Left lung (tissue), 4 donors: ENCODE measurements at regions not wholly inside any gene's neighbourhood (a gene's known extent, or its start where the extent isn't known, plus 50 kb on each side); places are given as distances from the start of the nearest gene placed in this dataset.
"Not testable (repeated sequence)": the region's sequence is repeated elsewhere in the genome, so short reads cannot be mapped to it uniquely, and the experiment has no call there.

ENCODE experiments used
- ATAC-seq: fragments of 200-7000 bp; cut with Tn5 transposase; one replicate; pipeline ENCODE4 v1.9.1; 2020; ENCODE audit warnings: moderate library complexity
- DNase-seq, 4 donors: peaks; one replicate each; pipeline ENCODE4 v3.0.0-alpha.2; 2013 to 2020
- H3K27ac ChIP-seq, 2 donors: fragments of 200-600 bp; sonication (generic) in 1 of 2; one replicate each; pipeline versions ENCODE4 v1.5.0 to v1.8.0; 2020 to 2021
- H3K27me3 ChIP-seq, 2 donors: fragments of 200-600 bp; sonication (generic) in 1 of 2; one replicate each; pipeline versions ENCODE4 v1.5.0 to v1.8.0; 2020 to 2021
- H3K36me3 ChIP-seq, 2 donors: fragments of 200-600 bp; sonication (generic) in 1 of 2; one replicate each; pipeline versions ENCODE4 v1.5.0 to v1.8.0; 2020 to 2021
- H3K4me1 ChIP-seq, 2 donors: fragments of 200-600 bp; one replicate each; pipeline ENCODE4 v1.8.0; 2021
- H3K4me3 ChIP-seq, 2 donors: fragments of 200-600 bp; sonication (generic) in 1 of 2; one replicate each; pipeline versions ENCODE4 v1.5.0 to v1.8.0; 2020 to 2021; ENCODE audit warnings: mild to moderate bottlenecking in 1 of 2
- H3K9me3 ChIP-seq, 2 donors: fragments of 200-600 bp; sonication (generic) in 1 of 2; one replicate each; pipeline versions ENCODE4 v1.5.0 to v1.8.0; 2020 to 2021
- intact Hi-C, 2 donors: fragments of 100-400 bp; cut with DNase I; formaldehyde crosslinking; loops; one replicate each; pipeline versions ENCODE4 v1.11.2 to v1.14.2; 2022
- TF ChIP-seq, protein P1 (sequence below), 2 donors: fragments of 200-600 bp; sonication (generic) in 1 of 2; IDR thresholded peaks; one replicate each; pipeline versions ENCODE4 v1.5.0 to v1.8.0; 2021; ENCODE audit warnings: antibody characterized with exemption in 2 of 2
- donor health status: DM: no; HTN: yes; CAD: no.
- donor health status: DM: no; HTN: no; CAD: no.

DNA sequence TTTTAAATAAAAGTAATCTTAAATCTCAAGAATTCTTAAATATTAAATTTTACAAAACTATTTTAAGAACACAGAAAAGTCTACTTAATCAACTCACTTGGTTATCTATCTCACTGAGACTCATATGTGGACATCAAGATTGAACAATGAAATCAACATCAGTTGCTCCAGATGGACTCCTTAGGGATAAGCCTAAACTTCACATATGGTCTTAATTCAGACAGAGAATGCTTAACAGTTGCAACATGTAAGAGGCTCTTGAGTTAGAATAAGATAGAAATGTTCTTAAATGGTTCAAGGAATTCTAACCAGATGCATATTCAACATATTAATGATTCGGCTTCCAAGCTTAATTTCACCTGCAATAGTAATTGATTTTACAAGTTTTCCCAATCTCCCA, 1730.9 kb downstream of the PCDH9 start:
- TF ChIP-seq, protein P1, sequence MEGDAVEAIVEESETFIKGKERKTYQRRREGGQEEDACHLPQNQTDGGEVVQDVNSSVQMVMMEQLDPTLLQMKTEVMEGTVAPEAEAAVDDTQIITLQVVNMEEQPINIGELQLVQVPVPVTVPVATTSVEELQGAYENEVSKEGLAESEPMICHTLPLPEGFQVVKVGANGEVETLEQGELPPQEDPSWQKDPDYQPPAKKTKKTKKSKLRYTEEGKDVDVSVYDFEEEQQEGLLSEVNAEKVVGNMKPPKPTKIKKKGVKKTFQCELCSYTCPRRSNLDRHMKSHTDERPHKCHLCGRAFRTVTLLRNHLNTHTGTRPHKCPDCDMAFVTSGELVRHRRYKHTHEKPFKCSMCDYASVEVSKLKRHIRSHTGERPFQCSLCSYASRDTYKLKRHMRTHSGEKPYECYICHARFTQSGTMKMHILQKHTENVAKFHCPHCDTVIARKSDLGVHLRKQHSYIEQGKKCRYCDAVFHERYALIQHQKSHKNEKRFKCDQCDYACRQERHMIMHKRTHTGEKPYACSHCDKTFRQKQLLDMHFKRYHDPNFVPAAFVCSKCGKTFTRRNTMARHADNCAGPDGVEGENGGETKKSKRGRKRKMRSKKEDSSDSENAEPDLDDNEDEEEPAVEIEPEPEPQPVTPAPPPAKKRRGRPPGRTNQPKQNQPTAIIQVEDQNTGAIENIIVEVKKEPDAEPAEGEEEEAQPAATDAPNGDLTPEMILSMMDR (IDR thresholded peaks at IDR 0.05), result no peak
- H3K27me3 ChIP-seq, result no peaks in the 10 kb centered on the region
- no peak for ATAC-seq
- H3K36me3 ChIP-seq, result no peaks in the 10 kb centered on the region
- H3K4me1 ChIP-seq, result no peaks in the 10 kb centered on the region
- DNase-seq, result no peak
- intact Hi-C loops, result no loop called here
- peaks cover 0 to 2% of the 10 kb centered on the region in 2 donors for H3K9me3 ChIP-seq
- no peak overlapping the region for H3K4me3 ChIP-seq
- H3K27ac ChIP-seq, result no peak overlapping the region

- no peak overlapping the region for H3K4me3 ChIP-seq
- H3K36me3 ChIP-seq, result no peaks in the 10 kb centered on the region
- no peak overlapping the region for H3K27ac ChIP-seq
- H3K27me3 ChIP-seq, result no peaks in the 10 kb centered on the region
- TF ChIP-seq, protein P1 (IDR thresholded peaks at IDR 0.05), result no peak
- intact Hi-C loops, result no loop called here
- no peaks in the 10 kb centered on the region for H3K4me1 ChIP-seq
- H3K9me3 ChIP-seq, result no peaks in the 10 kb centered on the region
- DNase-seq, result no peak
- no peak for ATAC-seq
Measured at GRCh38 chr13:65497265-65497664, 1732.9 kb downstream of the PCDH9 start.

GRCh38 chr13:65490725-65491124, 1739.4 kb downstream of the PCDH9 start:
- ATAC-seq, H3K9me3 ChIP-seq, H3K4me3 ChIP-seq, intact Hi-C loops, H3K27ac ChIP-seq, DNase-seq, H3K4me1 ChIP-seq, H3K27me3 ChIP-seq, H3K36me3 ChIP-seq: not testable (repeated sequence)

- Histone ChIP-seq H3K9me3 (peaks cover 0 to 3% of the 10 kb centered on the region in 2 donors), H3K4me3 (no peak overlapping the region), H3K4me1 (no peaks in the 10 kb centered on the region), H3K27me3 (no peaks in the 10 kb centered on the region), H3K27ac (no peak overlapping the region), H3K36me3 (no peaks in the 10 kb centered on the region)
- TF ChIP-seq, protein P1 (IDR thresholded peaks at IDR 0.05), result no peak
- no peak for DNase-seq
- no peak for ATAC-seq
- intact Hi-C loops, result no loop called here
Measured at GRCh38 chr13:65488606-65489005, 1741.5 kb downstream of the PCDH9 start.

- no peak for DNase-seq
- H3K9me3 ChIP-seq, result peaks cover 0 to 5% of the 10 kb centered on the region in 2 donors
- ATAC-seq, result no peak
- H3K27ac ChIP-seq, result no peak overlapping the region
- no peaks in the 10 kb centered on the region for H3K27me3 ChIP-seq
- H3K4me1 ChIP-seq, result no peaks in the 10 kb centered on the region
- TF ChIP-seq, protein P1 (IDR thresholded peaks at IDR 0.05), result no peak
- H3K36me3 ChIP-seq, result no peaks in the 10 kb centered on the region
- no peak overlapping the region for H3K4me3 ChIP-seq
- intact Hi-C loops, result no loop called here
Measured at GRCh38 chr13:65479692-65480091, 1750.4 kb downstream of the PCDH9 start.

DNA sequence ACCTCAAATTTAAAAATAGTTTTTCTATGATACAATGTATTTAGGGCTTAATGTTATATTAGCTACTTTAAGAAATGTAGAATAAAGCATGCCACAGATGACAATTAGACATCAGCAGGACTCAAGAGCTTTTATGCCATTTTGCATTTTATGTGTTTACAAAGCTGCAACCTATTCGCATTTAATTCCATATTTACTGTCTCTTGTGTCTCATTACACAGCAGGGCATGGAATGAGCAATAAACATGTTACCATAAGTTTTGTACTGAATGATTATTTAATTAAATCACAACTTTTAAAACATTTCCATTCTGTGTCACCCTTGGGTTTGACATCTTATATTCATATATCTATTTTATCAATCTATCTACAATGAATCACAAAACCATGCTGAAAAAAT, 1756.9 kb downstream of the PCDH9 start:
- Histone ChIP-seq H3K36me3 (no peaks in the 10 kb centered on the region), H3K4me1 (no peaks in the 10 kb centered on the region), H3K4me3 (no peak overlapping the region), H3K27ac (no peak overlapping the region), H3K9me3 (no peaks in the 10 kb centered on the region), H3K27me3 (no peaks in the 10 kb centered on the region)
- intact Hi-C loops, result no loop called here
- DNase-seq (no peak), ATAC-seq (no peak)
- TF ChIP-seq, protein P1 (IDR thresholded peaks at IDR 0.05), result no peak
